Thyroid gland (tissue), 4 donors: ENCODE measurements at regions not wholly inside any gene's neighbourhood (a gene's known extent, or its start where the extent isn't known, plus 50 kb on each side); places are given as distances from the start of the nearest gene placed in this dataset.

Source experiments
- POLR2A ChIP-seq, 2 donors: fragments of 450-650 bp; IDR thresholded peaks; one replicate each; pipeline ENCODE4 v1.6.1; 2017; ENCODE audit warnings: antibody characterized with exemption in 2 of 2, mild to moderate bottlenecking in 2 of 2, moderate library complexity in 1 of 2
- TF ChIP-seq, protein P1 (sequence below), 6 experiments: fragments of 200-600 bp in 3 of 6; fragments of 450-650 bp in 3 of 6; sonication (generic) in 3 of 6; IDR thresholded peaks; one replicate each; pipeline ENCODE4 v1.5.1; 2016 to 2019; ENCODE audit warnings: antibody characterized with exemption in 6 of 6, mild to moderate bottlenecking in 2 of 6, inconsistent platforms in 1 of 6, moderate library complexity in 1 of 6

DNA sequence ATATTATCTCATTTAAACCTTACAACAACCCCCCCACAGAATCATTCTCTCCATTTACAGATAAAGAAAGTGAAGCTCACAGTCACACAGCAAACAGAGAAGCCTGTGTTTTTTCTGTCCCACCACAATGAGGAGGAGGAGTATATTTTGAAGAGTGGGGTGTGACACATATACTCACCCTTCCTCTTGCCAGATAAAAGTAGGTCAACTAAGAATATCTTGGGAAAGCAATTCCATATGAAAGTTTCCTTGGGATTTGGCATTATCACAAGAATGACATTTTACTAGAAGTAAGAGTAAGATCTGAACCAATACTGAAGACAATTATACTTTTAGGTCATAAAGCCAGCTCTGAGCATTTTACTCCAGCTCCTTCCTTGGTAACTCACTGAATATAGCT, 287.5 kb upstream of the HTR2A start:
- TF ChIP-seq, protein P1, sequence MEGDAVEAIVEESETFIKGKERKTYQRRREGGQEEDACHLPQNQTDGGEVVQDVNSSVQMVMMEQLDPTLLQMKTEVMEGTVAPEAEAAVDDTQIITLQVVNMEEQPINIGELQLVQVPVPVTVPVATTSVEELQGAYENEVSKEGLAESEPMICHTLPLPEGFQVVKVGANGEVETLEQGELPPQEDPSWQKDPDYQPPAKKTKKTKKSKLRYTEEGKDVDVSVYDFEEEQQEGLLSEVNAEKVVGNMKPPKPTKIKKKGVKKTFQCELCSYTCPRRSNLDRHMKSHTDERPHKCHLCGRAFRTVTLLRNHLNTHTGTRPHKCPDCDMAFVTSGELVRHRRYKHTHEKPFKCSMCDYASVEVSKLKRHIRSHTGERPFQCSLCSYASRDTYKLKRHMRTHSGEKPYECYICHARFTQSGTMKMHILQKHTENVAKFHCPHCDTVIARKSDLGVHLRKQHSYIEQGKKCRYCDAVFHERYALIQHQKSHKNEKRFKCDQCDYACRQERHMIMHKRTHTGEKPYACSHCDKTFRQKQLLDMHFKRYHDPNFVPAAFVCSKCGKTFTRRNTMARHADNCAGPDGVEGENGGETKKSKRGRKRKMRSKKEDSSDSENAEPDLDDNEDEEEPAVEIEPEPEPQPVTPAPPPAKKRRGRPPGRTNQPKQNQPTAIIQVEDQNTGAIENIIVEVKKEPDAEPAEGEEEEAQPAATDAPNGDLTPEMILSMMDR (IDR thresholded peaks at IDR 0.05) = no peak
- no peak for TF ChIP-seq POLR2A (IDR thresholded peaks at IDR 0.05)
